ENCODE measurements at regions not wholly inside any gene's neighbourhood (a gene's known extent, or its start where the extent isn't known, plus 50 kb on each side); places are given as distances from the start of the nearest gene placed in this dataset.

- TF ChIP-seq CTCF (IDR thresholded peaks at IDR 0.05; ENCODE audit: borderline replicate concordance, extremely low read depth, low read length, poor library complexity, severe bottlenecking) (no peak), EZH2 (IDR thresholded peaks at IDR 0.05; ENCODE audit: borderline replicate concordance, low read depth, low read length, severe bottlenecking) (no peak)
Observed at GRCh38 chr1:238475712-238476111, 585.0 kb upstream of the ZP4 start.

Data from DND-41 (cell line).